ENCODE measurements at regions not wholly inside any gene's neighbourhood (a gene's known extent, or its start where the extent isn't known, plus 50 kb on each side); places are given as distances from the start of the nearest gene placed in this dataset.

- Histone ChIP-seq H3K9me3 (no peaks in the 10 kb centered on the region), H3K4me3 (no peak overlapping the region), H3K27ac (no peak overlapping the region), H3K4me1 (no peaks in the 10 kb centered on the region), H3K27me3 (no peaks in the 10 kb centered on the region), H3K36me3 (no peaks in the 10 kb centered on the region)
- intact Hi-C loops (cut with DNase I), result no loop called here
- WGBS (ENCODE audit: insufficient coverage, low coverage, low lambda C conversion rate, missing lambda C conversion rate), result 77% methylated on average over 17 of the region's 25 CpGs
- DNase-seq (peak in 2 of 3 donors; percentile 15 to 37), ATAC-seq (peak in 1 of 4 donors; percentile 14)
- TF ChIP-seq CTCF (IDR thresholded peaks at IDR 0.05), result no peak
- no peak for TF ChIP-seq POLR2A (IDR thresholded peaks at IDR 0.05)
Observed at GRCh38 chr11:23399995-23400394, 539.7 kb upstream of the CCDC179 start.

GRCh38 chr11:23403210-23404185 lies 543.2 kb upstream of the CCDC179 start:
- no peak for TF ChIP-seq POLR2A (IDR thresholded peaks at IDR 0.05)
- WGBS (ENCODE audit: insufficient coverage, low coverage, low lambda C conversion rate, missing lambda C conversion rate), result 90% methylated on average over 21 of the region's 53 CpGs
- Histone ChIP-seq H3K36me3 (no peaks in the 10 kb centered on the region), H3K27ac (no peak overlapping the region), H3K9me3 (no peaks in the 10 kb centered on the region), H3K4me3 (no peak overlapping the region), H3K4me1 (no peaks in the 10 kb centered on the region), H3K27me3 (no peaks in the 10 kb centered on the region)
- peak in 1 of 3 donors; percentile 45 for DNase-seq
- intact Hi-C loops (cut with DNase I), result no loop called here
- peak in 1 of 4 donors; percentile 27 for ATAC-seq

GRCh38 chr11:23404225-23405160 lies 544.2 kb upstream of the CCDC179 start:
- ATAC-seq, result no peak
- no peaks in the 10 kb centered on the region for H3K9me3 ChIP-seq
- H3K4me3 ChIP-seq, result no peak overlapping the region
- no peak overlapping the region for H3K27ac ChIP-seq
- no peaks in the 10 kb centered on the region for H3K4me1 ChIP-seq
- 89% methylated on average over 6 of the region's 41 CpGs for WGBS (ENCODE audit: insufficient coverage, low coverage, low lambda C conversion rate, missing lambda C conversion rate)
- H3K36me3 ChIP-seq, result no peaks in the 10 kb centered on the region
- intact Hi-C loops (cut with DNase I), result no loop called here
- no peaks in the 10 kb centered on the region for H3K27me3 ChIP-seq
- DNase-seq, result peak in 1 of 3 donors; percentile 42
- no peak for TF ChIP-seq CTCF (IDR thresholded peaks at IDR 0.05)
- no peak for TF ChIP-seq POLR2A (IDR thresholded peaks at IDR 0.05)

DNA sequence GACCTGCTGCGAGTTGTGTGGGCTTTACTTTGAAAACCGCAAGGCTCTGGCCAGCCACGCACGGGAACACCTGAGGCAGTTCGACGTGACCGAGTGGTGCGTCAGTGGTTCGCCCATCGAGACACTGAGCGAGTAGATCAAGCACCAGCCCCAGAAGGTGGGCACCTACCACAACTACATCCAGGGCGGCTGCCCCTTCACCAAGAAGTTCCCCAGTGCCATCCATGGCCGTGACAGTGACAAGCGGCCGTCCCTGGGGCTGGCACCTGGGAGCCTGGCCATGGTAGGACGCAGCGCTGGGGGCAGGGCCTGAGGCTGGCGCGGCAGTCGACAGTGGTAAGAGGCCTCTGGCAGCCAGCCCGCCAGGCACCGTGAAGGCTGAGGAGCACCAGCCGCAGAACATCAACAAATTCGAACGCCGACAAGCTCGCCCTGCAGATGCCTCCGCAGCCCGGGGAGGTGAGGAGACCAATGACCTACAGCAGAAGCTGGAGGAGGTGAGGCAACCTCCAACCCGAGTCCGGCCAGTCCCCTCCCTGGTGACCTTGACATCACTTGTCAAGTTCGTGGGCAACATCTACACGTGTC lies 545.2 kb upstream of the CCDC179 start:
- H3K36me3 ChIP-seq, result no peaks in the 10 kb centered on the region
- DNase-seq (peak in 1 of 3 donors; percentile 48), ATAC-seq (peak in 1 of 4 donors; percentile 17)
- TF ChIP-seq POLR2A (IDR thresholded peaks at IDR 0.05), result no peak
- TF ChIP-seq CTCF (IDR thresholded peaks at IDR 0.05), result no peak
- H3K9me3 ChIP-seq, result no peaks in the 10 kb centered on the region
- intact Hi-C loops (cut with DNase I), result no loop called here
- H3K27ac ChIP-seq, result no peak overlapping the region
- no peaks in the 10 kb centered on the region for H3K27me3 ChIP-seq
- H3K4me3 ChIP-seq, result no peak overlapping the region
- no peaks in the 10 kb centered on the region for H3K4me1 ChIP-seq
- WGBS (ENCODE audit: insufficient coverage, low coverage, low lambda C conversion rate, missing lambda C conversion rate), result no CpG with 5 or more reads among the region's 33 CpGs
